IMR-90 (cell line): ENCODE measurements at regions not wholly inside any gene's neighbourhood (a gene's known extent, or its start where the extent isn't known, plus 50 kb on each side); places are given as distances from the start of the nearest gene placed in this dataset.

Experiments
- ATAC-seq: fragments of 200-7000 bp; cut with Tn5 transposase; 2 replicates; pipeline ENCODE4 v1.9.1; 2020; ENCODE audit warnings: low read depth, mild to moderate bottlenecking, moderate library complexity
- BruUV-seq: library from RNA; stranded (reverse); fragments of 400-500 nt; replicated peaks from 2 replicates; lab custom pipeline; 2021; lab: Mats Ljungman, UMichigan
- CTCF ChIA-PET: fragments of 300-600 bp; formaldehyde crosslinking; extraction: SDS; loops from one replicate; lab custom pipeline; 2021; ENCODE audit warnings: antibody characterized with exemption; lab: Yijun Ruan, JAX
- POLR2A ChIA-PET: fragments of 300-600 bp; sonication (Branson Sonifier 250); formaldehyde crosslinking; loops from one replicate; lab custom pipeline; 2022; ENCODE audit warnings: antibody characterized with exemption; ENCODE audit not compliant: unreplicated experiment; lab: Charles Lee
- DNase-seq: peaks from one replicate; pipeline ENCODE4 v3.0.0; 2013
- H2AFZ ChIP-seq: replicated peaks from 2 replicates; pipeline ENCODE3; 2013; ENCODE audit warnings: low read length, mild to moderate bottlenecking; ENCODE audit not compliant: poor library complexity
- H2AK5ac ChIP-seq: 2 replicates; pipeline ENCODE4 v1.6.1; 2013; ENCODE audit warnings: low read depth, low read length, inconsistent platforms
- H2AK9ac ChIP-seq: replicated peaks from 2 replicates; pipeline ENCODE3; 2013; ENCODE audit warnings: mild to moderate bottlenecking, low read depth, low read length, moderate library complexity; ENCODE audit not compliant: poor library complexity
- H2BK120ac ChIP-seq: 2 replicates; pipeline ENCODE4 v1.6.1; 2013; ENCODE audit warnings: low read depth, low read length, inconsistent platforms
- H2BK15ac ChIP-seq: 3 replicates; pipeline ENCODE4 v1.6.1; 2013; ENCODE audit warnings: low read depth, low read length, inconsistent platforms
- H2BK20ac ChIP-seq: 2 replicates; pipeline ENCODE4 v1.6.1; 2013; ENCODE audit warnings: low read depth, mild to moderate bottlenecking, inconsistent platforms, low read length, moderate library complexity
- H2BK5ac ChIP-seq: 2 replicates; pipeline ENCODE4 v1.6.1; 2013; ENCODE audit warnings: mild to moderate bottlenecking, low read depth, low read length, inconsistent platforms; ENCODE audit not compliant: poor library complexity, severe bottlenecking
- H3K14ac ChIP-seq: replicated peaks from 2 replicates; pipeline ENCODE4 v1.6.1; 2013; ENCODE audit warnings: low read depth, low read length, inconsistent platforms
- H3K18ac ChIP-seq: 2 replicates; pipeline ENCODE4 v1.6.1; 2013; ENCODE audit warnings: low read depth, low read length, control low read depth
- H3K23ac ChIP-seq: 2 replicates; pipeline ENCODE4 v1.6.1; 2013; ENCODE audit warnings: low read depth, low read length, inconsistent platforms
- H3K27ac ChIP-seq: 2 replicates; pipeline ENCODE4 v1.5.1; 2013; ENCODE audit warnings: mild to moderate bottlenecking, control low read depth, low read length; ENCODE audit not compliant: insufficient read depth
- H3K27me3 ChIP-seq: 2 replicates; pipeline ENCODE4 v1.6.1; 2013; ENCODE audit warnings: low read length; ENCODE audit not compliant: control insufficient read depth, insufficient read depth
- H3K36me3 ChIP-seq: 2 replicates; pipeline ENCODE4 v1.6.1; 2013; ENCODE audit warnings: low read length, mixed read lengths; ENCODE audit not compliant: control insufficient read depth, insufficient read depth
- H3K4ac ChIP-seq: 2 replicates; pipeline ENCODE4 v1.6.1; 2013; ENCODE audit warnings: low read depth, low read length, inconsistent platforms
- H3K4me1 ChIP-seq: 2 replicates; pipeline ENCODE4 v1.6.1; 2013; ENCODE audit warnings: low read length, mixed read lengths; ENCODE audit not compliant: control insufficient read depth, insufficient read depth
- H3K4me2 ChIP-seq: 2 replicates; pipeline ENCODE4 v1.6.1; 2013; ENCODE audit warnings: low read depth, mild to moderate bottlenecking, control low read depth, low read length, moderate library complexity
- H3K4me3 ChIP-seq: 2 replicates; pipeline ENCODE4 v1.5.1; 2013; ENCODE audit warnings: low read depth, mild to moderate bottlenecking, control low read depth, low read length, moderate library complexity; ENCODE audit not compliant: insufficient read depth
- H3K56ac ChIP-seq: 2 replicates; pipeline ENCODE4 v1.6.1; 2013; ENCODE audit warnings: low read length, inconsistent platforms; ENCODE audit not compliant: insufficient read depth; ENCODE audit errors: extremely low read depth
- H3K79me1 ChIP-seq, 2 experiments: 2 replicates each; pipeline ENCODE4 v1.6.1; 2013; ENCODE audit warnings: low read length in 2 of 2, inconsistent platforms in 1 of 2, low read depth in 1 of 2
- H3K9ac ChIP-seq: 2 replicates; pipeline ENCODE4 v1.6.1; 2013; ENCODE audit warnings: low read depth, low read length, control low read depth
- H3K9me1 ChIP-seq: 2 replicates; pipeline ENCODE4 v1.6.1; 2013; ENCODE audit warnings: low read length, inconsistent platforms; ENCODE audit not compliant: insufficient read depth
- H3K9me3 ChIP-seq: 2 replicates; pipeline ENCODE4 v1.6.1; 2013; ENCODE audit warnings: low read length; ENCODE audit not compliant: control insufficient read depth, insufficient read depth
- H4K20me1 ChIP-seq: 2 replicates; pipeline ENCODE4 v1.6.1; 2013; ENCODE audit warnings: low read length, inconsistent platforms; ENCODE audit not compliant: insufficient read depth
- H4K5ac ChIP-seq: 2 replicates; pipeline ENCODE4 v1.6.1; 2013; ENCODE audit warnings: mild to moderate bottlenecking, low read depth, low read length, control low read depth
- H4K8ac ChIP-seq, 2 experiments: 2 replicates each; pipeline ENCODE4 v1.6.1; 2013; ENCODE audit warnings: low read depth in 2 of 2, low read length in 2 of 2, control low read depth in 1 of 2, inconsistent platforms in 1 of 2
- H4K91ac ChIP-seq: 2 replicates; pipeline ENCODE4 v1.6.1; 2013; ENCODE audit warnings: low read depth, low read length, inconsistent platforms; ENCODE audit not compliant: insufficient read depth
- BHLHE40 ChIP-seq: fragments of 150-350 bp; IDR thresholded peaks from 2 replicates; pipeline ENCODE4 v1.6.1; 2016; ENCODE audit warnings: mild to moderate bottlenecking, low read depth, low read length
- CEBPB ChIP-seq: IDR thresholded peaks from 2 replicates; pipeline ENCODE4 v1.6.1; 2012; ENCODE audit warnings: low read depth, low read length, improper control_type of control experiment
- CHD1 ChIP-seq: IDR thresholded peaks from 2 replicates; pipeline ENCODE4 v1.6.1; 2012; ENCODE audit warnings: low read depth, low read length, improper control_type of control experiment
- FOS ChIP-seq: fragments of 150-350 bp; IDR thresholded peaks from 2 replicates; pipeline ENCODE4 v1.6.1; 2016; ENCODE audit warnings: low read depth, low read length
- MAFK ChIP-seq: IDR thresholded peaks from 2 replicates; pipeline ENCODE4 v1.6.1; 2012; ENCODE audit warnings: low read depth, low read length, improper control_type of control experiment
- MAZ ChIP-seq: IDR thresholded peaks from 2 replicates; pipeline ENCODE4 v1.6.1; 2012; ENCODE audit warnings: low read depth, mild to moderate bottlenecking, low read length, improper control_type of control experiment, moderate library complexity, borderline replicate concordance
- MXI1 ChIP-seq: IDR thresholded peaks from 2 replicates; pipeline ENCODE4 v1.6.1; 2012; ENCODE audit warnings: low read depth, mild to moderate bottlenecking, low read length, moderate library complexity, borderline replicate concordance
- NFE2L2 ChIP-seq: fragments of 150-350 bp; IDR thresholded peaks from 2 replicates; pipeline ENCODE4 v1.6.1; 2016; ENCODE audit warnings: low read depth, mild to moderate bottlenecking, low read length
- POLR2A ChIP-seq: IDR thresholded peaks from 2 replicates; pipeline ENCODE4 v1.6.1; 2012; ENCODE audit warnings: mild to moderate bottlenecking, low read depth, low read length
- RAD21 ChIP-seq: IDR thresholded peaks from 2 replicates; pipeline ENCODE4 v1.6.1; 2012; ENCODE audit warnings: low read length, improper control_type of control experiment
- RCOR1 ChIP-seq: IDR thresholded peaks from 2 replicates; pipeline ENCODE4 v1.6.1; 2012; ENCODE audit warnings: mild to moderate bottlenecking, low read length, improper control_type of control experiment; ENCODE audit not compliant: insufficient replicate concordance
- RFX5 ChIP-seq: IDR thresholded peaks from 2 replicates; pipeline ENCODE4 v1.8.0; 2012; ENCODE audit warnings: low read depth, mild to moderate bottlenecking, low read length, moderate library complexity
- SMC3 ChIP-seq: fragments of 150-350 bp; IDR thresholded peaks from 2 replicates; pipeline ENCODE4 v1.6.1; 2016; ENCODE audit warnings: low read depth, mild to moderate bottlenecking, antibody characterized with exemption, low read length, moderate library complexity
- WGBS, 2 experiments: methylation state at CpG; one replicate each; pipeline versions ENCODE4 v1.1.5 to v1.1.7; 2013; ENCODE audit warnings: missing lambda C conversion rate in 2 of 2; ENCODE audit not compliant: insufficient read length in 1 of 2; ENCODE audit errors: extremely low coverage in 2 of 2; 5-methylcytosine and 5-hydroxymethylcytosine counted together
- dilution Hi-C: fragments of 300-500 bp; cut with HindIII; formaldehyde crosslinking; loops from one replicate; pipeline ENCODE4 v1.14.3; 2018; ENCODE audit warnings: low sequenced_read_pairs; ENCODE audit not compliant: unreplicated experiment
- in situ Hi-C: fragments of 300-500 bp; cut with MboI; formaldehyde crosslinking; loops from 3 replicates; pipeline ENCODE4 v1.14.3; 2019; ENCODE audit warnings: low sequenced_read_pairs, inconsistent platforms, mixed read lengths
- intact Hi-C: fragments of 100-400 bp; cut with micrococcal nuclease; formaldehyde crosslinking; loops from 2 replicates; pipeline ENCODE4 v1.10.0; 2022
- TF ChIP-seq, protein P1 (sequence below): fragments of 150-350 bp; IDR thresholded peaks from 2 replicates; pipeline ENCODE4 v1.6.1; 2016; ENCODE audit warnings: low read depth, mild to moderate bottlenecking, low read length, moderate library complexity, borderline replicate concordance
- TF ChIP-seq, protein P2 (sequence below): fragments of 150-350 bp; IDR thresholded peaks from 2 replicates; pipeline ENCODE4 v1.6.1; 2017; ENCODE audit warnings: mild to moderate bottlenecking, antibody characterized with exemption, low read length, low read depth
- TF ChIP-seq, protein P3 (sequence below): conservative IDR thresholded peaks from 2 replicates; pipeline ENCODE4 v1.5.1; 2012; ENCODE audit warnings: mild to moderate bottlenecking, low read depth, low read length, improper control_type of control experiment

DNA sequence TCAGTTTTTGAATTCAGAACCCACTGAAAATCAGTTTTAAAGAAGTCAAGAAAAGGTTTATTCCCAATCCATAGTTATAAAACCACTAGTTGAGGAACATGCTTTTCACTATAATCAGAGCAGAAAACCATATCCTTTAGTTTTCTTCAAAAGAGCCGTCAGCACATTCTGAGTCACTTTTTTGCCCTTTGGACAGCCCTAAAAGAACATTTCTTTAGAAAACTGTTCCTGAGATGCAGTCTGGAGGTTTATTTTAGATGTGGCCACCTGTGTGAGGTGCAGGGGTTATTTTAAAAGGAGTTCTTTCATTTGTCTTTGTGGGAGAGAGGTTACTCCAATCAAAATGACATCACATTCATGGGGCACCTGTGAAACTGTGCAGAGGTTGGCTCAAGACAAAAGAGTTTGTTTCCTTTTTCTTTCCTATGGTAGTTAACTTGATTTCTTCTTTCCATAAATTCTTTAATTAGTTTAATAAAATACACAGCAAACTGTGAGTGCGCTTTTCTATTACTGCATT, 221.6 kb upstream of the RPS23 start:
- CTCF ChIA-PET = interaction anchor here (0.6 kb wide), 1 partner anchor 11 kb away, joined by 4 read pairs; no protein-coding TSS in a partner anchor

More for the DNA sequence above, 221.6 kb upstream of the RPS23 start:
- Histone ChIP-seq H3K9me1 (no peaks in the 10 kb centered on the region), H3K36me3 (no peaks in the 10 kb centered on the region), H2BK20ac (no peak overlapping the region), H3K9ac (no peak overlapping the region), H2BK15ac (no peak overlapping the region), H3K27me3 (no peaks in the 10 kb centered on the region; the same call in 1 of the 2 replicates), H2AFZ (no peak overlapping the region), H2AK9ac (no peak overlapping the region), H3K4me3 (no peak overlapping the region), H4K20me1 (no peaks in the 10 kb centered on the region), H3K27ac (no peak overlapping the region), H3K4me2 (no peak overlapping the region), H4K5ac (no peak overlapping the region), H4K8ac (no peak overlapping the region), H2BK5ac (no peak overlapping the region), H3K56ac (no peak overlapping the region), H3K4ac (no peak overlapping the region), H3K14ac (no peak overlapping the region), H2AK5ac (no peak overlapping the region), H3K9me3 (no peaks in the 10 kb centered on the region), H2BK120ac (no peak overlapping the region), H4K91ac (no peak overlapping the region), H3K79me1 (no peaks in the 10 kb centered on the region), H3K23ac (no peak overlapping the region), H3K18ac (no peak overlapping the region), H3K4me1 (no peaks in the 10 kb centered on the region)
- POLR2A ChIA-PET = no interaction called here
- TF ChIP-seq FOS = no peak
- no peak for TF ChIP-seq MAFK
- TF ChIP-seq RAD21 = no peak
- TF ChIP-seq, protein P1, sequence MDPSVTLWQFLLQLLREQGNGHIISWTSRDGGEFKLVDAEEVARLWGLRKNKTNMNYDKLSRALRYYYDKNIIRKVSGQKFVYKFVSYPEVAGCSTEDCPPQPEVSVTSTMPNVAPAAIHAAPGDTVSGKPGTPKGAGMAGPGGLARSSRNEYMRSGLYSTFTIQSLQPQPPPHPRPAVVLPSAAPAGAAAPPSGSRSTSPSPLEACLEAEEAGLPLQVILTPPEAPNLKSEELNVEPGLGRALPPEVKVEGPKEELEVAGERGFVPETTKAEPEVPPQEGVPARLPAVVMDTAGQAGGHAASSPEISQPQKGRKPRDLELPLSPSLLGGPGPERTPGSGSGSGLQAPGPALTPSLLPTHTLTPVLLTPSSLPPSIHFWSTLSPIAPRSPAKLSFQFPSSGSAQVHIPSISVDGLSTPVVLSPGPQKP = no peak
- no peak for TF ChIP-seq MAZ
- TF ChIP-seq MXI1 = no peak
- TF ChIP-seq RCOR1 = no peak
- no peak for TF ChIP-seq CHD1
- TF ChIP-seq CEBPB = no peak
- TF ChIP-seq, protein P2, sequence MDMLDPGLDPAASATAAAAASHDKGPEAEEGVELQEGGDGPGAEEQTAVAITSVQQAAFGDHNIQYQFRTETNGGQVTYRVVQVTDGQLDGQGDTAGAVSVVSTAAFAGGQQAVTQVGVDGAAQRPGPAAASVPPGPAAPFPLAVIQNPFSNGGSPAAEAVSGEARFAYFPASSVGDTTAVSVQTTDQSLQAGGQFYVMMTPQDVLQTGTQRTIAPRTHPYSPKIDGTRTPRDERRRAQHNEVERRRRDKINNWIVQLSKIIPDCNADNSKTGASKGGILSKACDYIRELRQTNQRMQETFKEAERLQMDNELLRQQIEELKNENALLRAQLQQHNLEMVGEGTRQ = no peak
- TF ChIP-seq POLR2A = no peak
- TF ChIP-seq, protein P3, sequence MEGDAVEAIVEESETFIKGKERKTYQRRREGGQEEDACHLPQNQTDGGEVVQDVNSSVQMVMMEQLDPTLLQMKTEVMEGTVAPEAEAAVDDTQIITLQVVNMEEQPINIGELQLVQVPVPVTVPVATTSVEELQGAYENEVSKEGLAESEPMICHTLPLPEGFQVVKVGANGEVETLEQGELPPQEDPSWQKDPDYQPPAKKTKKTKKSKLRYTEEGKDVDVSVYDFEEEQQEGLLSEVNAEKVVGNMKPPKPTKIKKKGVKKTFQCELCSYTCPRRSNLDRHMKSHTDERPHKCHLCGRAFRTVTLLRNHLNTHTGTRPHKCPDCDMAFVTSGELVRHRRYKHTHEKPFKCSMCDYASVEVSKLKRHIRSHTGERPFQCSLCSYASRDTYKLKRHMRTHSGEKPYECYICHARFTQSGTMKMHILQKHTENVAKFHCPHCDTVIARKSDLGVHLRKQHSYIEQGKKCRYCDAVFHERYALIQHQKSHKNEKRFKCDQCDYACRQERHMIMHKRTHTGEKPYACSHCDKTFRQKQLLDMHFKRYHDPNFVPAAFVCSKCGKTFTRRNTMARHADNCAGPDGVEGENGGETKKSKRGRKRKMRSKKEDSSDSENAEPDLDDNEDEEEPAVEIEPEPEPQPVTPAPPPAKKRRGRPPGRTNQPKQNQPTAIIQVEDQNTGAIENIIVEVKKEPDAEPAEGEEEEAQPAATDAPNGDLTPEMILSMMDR = no peak
- no peak for TF ChIP-seq RFX5
- TF ChIP-seq BHLHE40 = no peak
- no peak for TF ChIP-seq NFE2L2
- no peak for TF ChIP-seq SMC3
- no TSS peak for BruUV-seq
- intact Hi-C loops = no loop called here
- DNase-seq (no peak), ATAC-seq (no peak)
- in situ Hi-C loops = loop anchor here (10.0 kb wide), 1 partner anchor 145 kb away; no protein-coding TSS in a partner anchor
- no CpG with 5 or more reads among the region's 2 CpGs for WGBS, 2 experiments
- dilution Hi-C loops = no loop called here
